ENCODE measurements at regions not wholly inside any gene's neighbourhood (a gene's known extent, or its start where the extent isn't known, plus 50 kb on each side); places are given as distances from the start of the nearest gene placed in this dataset.
"Not testable (repeated sequence)": the region's sequence is repeated elsewhere in the genome, so short reads cannot be mapped to it uniquely, and the experiment has no call there.

DNA sequence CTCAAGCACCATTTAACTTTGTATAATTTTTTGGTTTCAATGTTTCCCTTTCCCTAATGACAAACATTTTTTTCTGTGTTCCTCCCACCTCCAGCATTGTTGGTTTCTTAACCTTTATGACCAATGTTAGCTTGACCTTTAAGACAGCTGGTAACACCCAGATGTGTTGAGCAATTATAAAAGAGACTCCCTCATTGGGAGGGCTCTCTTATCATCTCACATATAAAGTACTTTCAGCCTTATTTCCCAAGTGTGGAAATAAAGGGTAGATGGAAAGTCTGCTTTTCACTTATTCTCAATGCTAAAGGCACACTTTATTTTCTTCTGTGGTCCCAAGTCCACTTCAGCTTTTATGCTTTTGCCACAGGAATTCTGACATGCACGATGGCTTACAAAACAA, 1420.4 kb downstream of the RAPGEF2 start:
- ChIA-PET POLR2A (no interaction called here), CTCF (no interaction called here)
- intact Hi-C loops (cut with micrococcal nuclease; ENCODE audit: unreplicated experiment) (no loop called here), in situ Hi-C loops (cut with HindIII; ENCODE audit: low pct_unique_long_range_greater_than_20kb, low sequenced_read_pairs) (no loop called here)
- Histone ChIP-seq H3K27ac (ENCODE audit: low read length) (no peak overlapping the region), H3K4me3 (ENCODE audit: low read depth in 2 of 2, low read length in 2 of 2) (no peak overlapping the region), H3K9me3 (ENCODE audit: control insufficient read depth, insufficient read depth, low read depth, low read length) (no peaks in the 10 kb centered on the region), H3K4me1 (ENCODE audit: control insufficient read depth, insufficient read depth, low read length) (no peaks in the 10 kb centered on the region), H3K27me3 (ENCODE audit: control insufficient read depth, insufficient read depth, low read length) (no peaks in the 10 kb centered on the region), H3K36me3 (ENCODE audit: control insufficient read depth, insufficient read depth, low read length) (no peaks in the 10 kb centered on the region)
- ATAC-seq: no peak
- DNase-seq (ENCODE audit: low read depth, low spot score): no peak
- BruUV-seq (replicated peaks): no TSS peak
- no peak for TF ChIP-seq SIN3A (IDR thresholded peaks at IDR 0.05; ENCODE audit: borderline replicate concordance, insufficient read depth, low read depth, low read length)

DNA sequence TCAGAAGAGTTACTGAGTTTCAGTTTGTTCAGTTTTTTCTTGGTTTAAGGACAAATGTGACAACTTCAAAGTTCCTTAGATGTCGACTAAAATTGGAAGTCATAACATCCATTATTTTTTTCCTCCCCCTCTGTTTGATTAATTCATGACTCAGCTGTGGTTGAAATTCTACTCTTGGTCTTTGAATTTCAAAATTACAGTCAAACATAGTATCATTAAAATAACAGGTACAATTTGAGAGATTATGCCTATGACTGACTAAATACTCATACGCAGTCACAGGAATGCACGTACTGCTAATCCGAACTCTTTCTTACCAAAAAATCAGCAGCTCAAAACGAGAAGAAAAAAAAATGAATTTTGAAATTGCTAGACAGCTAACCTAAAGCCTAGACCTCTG, 1434.8 kb downstream of the RAPGEF2 start:
- ChIA-PET CTCF (no interaction called here), POLR2A (no interaction called here)
- Histone ChIP-seq H3K36me3 (ENCODE audit: control insufficient read depth, insufficient read depth, low read length) (no peaks in the 10 kb centered on the region), H3K4me3 (ENCODE audit: low read depth in 2 of 2, low read length in 2 of 2) (no peak overlapping the region), H3K9me3 (ENCODE audit: control insufficient read depth, insufficient read depth, low read depth, low read length) (no peaks in the 10 kb centered on the region), H3K27me3 (ENCODE audit: control insufficient read depth, insufficient read depth, low read length) (no peaks in the 10 kb centered on the region), H3K27ac (ENCODE audit: low read length) (no peak overlapping the region), H3K4me1 (ENCODE audit: control insufficient read depth, insufficient read depth, low read length) (no peaks in the 10 kb centered on the region)
- BruUV-seq (replicated peaks): no TSS peak
- TF ChIP-seq, protein P1, sequence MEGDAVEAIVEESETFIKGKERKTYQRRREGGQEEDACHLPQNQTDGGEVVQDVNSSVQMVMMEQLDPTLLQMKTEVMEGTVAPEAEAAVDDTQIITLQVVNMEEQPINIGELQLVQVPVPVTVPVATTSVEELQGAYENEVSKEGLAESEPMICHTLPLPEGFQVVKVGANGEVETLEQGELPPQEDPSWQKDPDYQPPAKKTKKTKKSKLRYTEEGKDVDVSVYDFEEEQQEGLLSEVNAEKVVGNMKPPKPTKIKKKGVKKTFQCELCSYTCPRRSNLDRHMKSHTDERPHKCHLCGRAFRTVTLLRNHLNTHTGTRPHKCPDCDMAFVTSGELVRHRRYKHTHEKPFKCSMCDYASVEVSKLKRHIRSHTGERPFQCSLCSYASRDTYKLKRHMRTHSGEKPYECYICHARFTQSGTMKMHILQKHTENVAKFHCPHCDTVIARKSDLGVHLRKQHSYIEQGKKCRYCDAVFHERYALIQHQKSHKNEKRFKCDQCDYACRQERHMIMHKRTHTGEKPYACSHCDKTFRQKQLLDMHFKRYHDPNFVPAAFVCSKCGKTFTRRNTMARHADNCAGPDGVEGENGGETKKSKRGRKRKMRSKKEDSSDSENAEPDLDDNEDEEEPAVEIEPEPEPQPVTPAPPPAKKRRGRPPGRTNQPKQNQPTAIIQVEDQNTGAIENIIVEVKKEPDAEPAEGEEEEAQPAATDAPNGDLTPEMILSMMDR (IDR thresholded peaks at IDR 0.05): no peak
- TF ChIP-seq, protein P2, sequence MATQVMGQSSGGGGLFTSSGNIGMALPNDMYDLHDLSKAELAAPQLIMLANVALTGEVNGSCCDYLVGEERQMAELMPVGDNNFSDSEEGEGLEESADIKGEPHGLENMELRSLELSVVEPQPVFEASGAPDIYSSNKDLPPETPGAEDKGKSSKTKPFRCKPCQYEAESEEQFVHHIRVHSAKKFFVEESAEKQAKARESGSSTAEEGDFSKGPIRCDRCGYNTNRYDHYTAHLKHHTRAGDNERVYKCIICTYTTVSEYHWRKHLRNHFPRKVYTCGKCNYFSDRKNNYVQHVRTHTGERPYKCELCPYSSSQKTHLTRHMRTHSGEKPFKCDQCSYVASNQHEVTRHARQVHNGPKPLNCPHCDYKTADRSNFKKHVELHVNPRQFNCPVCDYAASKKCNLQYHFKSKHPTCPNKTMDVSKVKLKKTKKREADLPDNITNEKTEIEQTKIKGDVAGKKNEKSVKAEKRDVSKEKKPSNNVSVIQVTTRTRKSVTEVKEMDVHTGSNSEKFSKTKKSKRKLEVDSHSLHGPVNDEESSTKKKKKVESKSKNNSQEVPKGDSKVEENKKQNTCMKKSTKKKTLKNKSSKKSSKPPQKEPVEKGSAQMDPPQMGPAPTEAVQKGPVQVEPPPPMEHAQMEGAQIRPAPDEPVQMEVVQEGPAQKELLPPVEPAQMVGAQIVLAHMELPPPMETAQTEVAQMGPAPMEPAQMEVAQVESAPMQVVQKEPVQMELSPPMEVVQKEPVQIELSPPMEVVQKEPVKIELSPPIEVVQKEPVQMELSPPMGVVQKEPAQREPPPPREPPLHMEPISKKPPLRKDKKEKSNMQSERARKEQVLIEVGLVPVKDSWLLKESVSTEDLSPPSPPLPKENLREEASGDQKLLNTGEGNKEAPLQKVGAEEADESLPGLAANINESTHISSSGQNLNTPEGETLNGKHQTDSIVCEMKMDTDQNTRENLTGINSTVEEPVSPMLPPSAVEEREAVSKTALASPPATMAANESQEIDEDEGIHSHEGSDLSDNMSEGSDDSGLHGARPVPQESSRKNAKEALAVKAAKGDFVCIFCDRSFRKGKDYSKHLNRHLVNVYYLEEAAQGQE (IDR thresholded peaks at IDR 0.05; ENCODE audit: insufficient read depth in 1 of 2, low read depth in 2 of 2, low read length in 1 of 2): no peak
- TF ChIP-seq TCF7L2 (IDR thresholded peaks at IDR 0.05; ENCODE audit: low read depth, low read length) (no peak), POLR2AphosphoS5 (IDR thresholded peaks at IDR 0.05; ENCODE audit: low read depth, low read length) (no peak), SIN3A (IDR thresholded peaks at IDR 0.05; ENCODE audit: borderline replicate concordance, insufficient read depth, low read depth, low read length) (no peak)
- ATAC-seq (no peak), DNase-seq (ENCODE audit: low read depth, low spot score) (no peak)
- intact Hi-C loops (cut with micrococcal nuclease; ENCODE audit: unreplicated experiment) (no loop called here), in situ Hi-C loops (cut with HindIII; ENCODE audit: low pct_unique_long_range_greater_than_20kb, low sequenced_read_pairs) (no loop called here)

DNA sequence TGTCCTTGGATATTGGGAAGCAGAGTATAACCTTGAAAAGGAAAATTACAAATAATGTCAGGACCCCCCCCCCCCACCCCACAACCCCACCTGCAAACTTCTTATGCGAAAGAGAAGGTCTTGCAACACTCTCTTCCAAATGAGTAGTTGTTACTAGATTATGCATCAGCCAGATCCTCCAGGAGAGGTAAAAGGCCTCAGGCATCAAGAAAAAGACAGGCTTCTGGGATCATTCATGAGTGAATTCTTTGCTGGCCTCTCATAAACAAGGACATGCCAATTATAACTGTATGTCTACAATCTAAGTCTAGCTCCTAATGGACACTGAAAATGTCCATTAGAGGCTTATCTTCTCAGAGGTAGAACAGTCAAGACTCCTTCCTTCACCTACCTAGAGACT, 1443.3 kb downstream of the RAPGEF2 start:
- in situ Hi-C loops (cut with HindIII; ENCODE audit: low pct_unique_long_range_greater_than_20kb, low sequenced_read_pairs) (no loop called here), intact Hi-C loops (cut with micrococcal nuclease; ENCODE audit: unreplicated experiment) (no loop called here)
- BruUV-seq (replicated peaks): no TSS peak
- Histone ChIP-seq H3K27me3 (ENCODE audit: control insufficient read depth, insufficient read depth, low read length) (no peaks in the 10 kb centered on the region), H3K27ac (ENCODE audit: low read length) (no peak overlapping the region), H3K9me3 (ENCODE audit: control insufficient read depth, insufficient read depth, low read depth, low read length) (no peaks in the 10 kb centered on the region), H3K4me3 (ENCODE audit: low read depth in 2 of 2, low read length in 2 of 2) (no peak overlapping the region), H3K4me1 (ENCODE audit: control insufficient read depth, insufficient read depth, low read length) (no peaks in the 10 kb centered on the region), H3K36me3 (ENCODE audit: control insufficient read depth, insufficient read depth, low read length) (no peaks in the 10 kb centered on the region)
- ChIA-PET POLR2A (no interaction called here), CTCF (no interaction called here)
- TF ChIP-seq TCF7L2 (IDR thresholded peaks at IDR 0.05; ENCODE audit: low read depth, low read length) (no peak), SIN3A (IDR thresholded peaks at IDR 0.05; ENCODE audit: borderline replicate concordance, insufficient read depth, low read depth, low read length) (no peak), POLR2AphosphoS5 (IDR thresholded peaks at IDR 0.05; ENCODE audit: low read depth, low read length) (no peak)
- TF ChIP-seq, protein P1 (IDR thresholded peaks at IDR 0.05): no peak
- TF ChIP-seq, protein P2 (IDR thresholded peaks at IDR 0.05; ENCODE audit: insufficient read depth in 1 of 2, low read depth in 2 of 2, low read length in 1 of 2): no peak
- no peak for ATAC-seq
- no peak for DNase-seq (ENCODE audit: low read depth, low spot score)

DNA sequence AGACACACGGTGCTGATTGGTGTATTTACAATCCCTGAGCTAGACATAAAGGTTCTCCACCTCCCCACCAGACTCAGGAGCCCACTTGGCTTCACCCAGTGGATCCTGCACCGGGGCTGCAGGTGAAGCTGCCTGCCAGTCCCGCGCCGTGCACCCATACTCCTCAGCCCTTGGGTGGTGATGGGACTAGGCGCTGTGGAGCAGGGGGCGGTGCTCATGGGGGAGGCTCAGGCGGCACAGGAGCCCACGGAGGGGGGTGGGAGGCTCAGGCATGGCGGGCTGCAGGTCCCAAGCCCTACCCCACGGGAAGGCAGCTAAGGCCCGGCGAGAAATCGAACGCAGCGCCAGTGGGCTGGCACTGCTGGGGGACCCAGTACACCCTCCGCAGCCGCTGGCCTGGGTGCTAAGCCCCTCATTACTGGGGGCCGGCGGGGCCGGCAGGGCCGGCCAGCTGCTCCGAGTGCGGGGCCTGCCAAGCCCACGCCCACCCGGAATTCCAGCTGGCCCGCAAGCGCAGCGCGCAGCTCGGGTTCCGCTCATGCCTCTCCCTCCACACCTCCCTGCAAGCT, 1447.2 kb downstream of the RAPGEF2 start:
- H3K4me1 ChIP-seq (ENCODE audit: control insufficient read depth, insufficient read depth, low read length); intact Hi-C loops (cut with micrococcal nuclease; ENCODE audit: unreplicated experiment); H3K27ac ChIP-seq (ENCODE audit: low read length); BruUV-seq (replicated peaks); ATAC-seq; DNase-seq (ENCODE audit: low read depth, low spot score); in situ Hi-C loops (cut with HindIII; ENCODE audit: low pct_unique_long_range_greater_than_20kb, low sequenced_read_pairs); CTCF ChIA-PET; H3K4me3 ChIP-seq (ENCODE audit: low read depth in 2 of 2, low read length in 2 of 2); H3K9me3 ChIP-seq (ENCODE audit: control insufficient read depth, insufficient read depth, low read depth, low read length); POLR2A ChIA-PET; H3K27me3 ChIP-seq (ENCODE audit: control insufficient read depth, insufficient read depth, low read length); H3K36me3 ChIP-seq (ENCODE audit: control insufficient read depth, insufficient read depth, low read length): not testable (repeated sequence)

Data from Panc1 (cell line).